SK-N-SH treated with all-trans-retinoic acid at 6 μM for 48 hours (cell line): ENCODE measurements at regions not wholly inside any gene's neighbourhood (a gene's known extent, or its start where the extent isn't known, plus 50 kb on each side); places are given as distances from the start of the nearest gene placed in this dataset.

Source experiments
- ATAC-seq: fragments of 200-7000 bp; cut with Tn5 transposase; 3 replicates; pipeline ENCODE4 v1.9.1; 2020; ENCODE audit warnings: mild to moderate bottlenecking, moderate library complexity
- BACH2 ChIP-seq: fragments of 250-450 bp; sonication (Bioruptor Pico); IDR thresholded peaks from 2 replicates; pipeline ENCODE4 v1.9.0; 2021; ENCODE audit warnings: mild to moderate bottlenecking, borderline replicate concordance
- CREB5 ChIP-seq: fragments of 250-450 bp; sonication (Bioruptor Pico); IDR thresholded peaks from 2 replicates; pipeline ENCODE4 v1.5.1; 2020; ENCODE audit warnings: low read depth, mild to moderate bottlenecking, moderate library complexity
- CSDC2 ChIP-seq: fragments of 250-450 bp; sonication (Bioruptor Pico); IDR thresholded peaks from 2 replicates; pipeline ENCODE4 v1.5.0; 2020; ENCODE audit warnings: mild to moderate bottlenecking, moderate library complexity
- GLIS3 ChIP-seq: fragments of 250-450 bp; sonication (Bioruptor Pico); IDR thresholded peaks from 2 replicates; pipeline ENCODE4 v1.5.0; 2020; ENCODE audit warnings: mild to moderate bottlenecking, moderate library complexity
- ISL1 ChIP-seq: fragments of 250-450 bp; sonication (Bioruptor Pico); IDR thresholded peaks from 2 replicates; pipeline ENCODE4 v2.1.2; 2022; ENCODE audit warnings: mild to moderate bottlenecking, moderate library complexity
- OSR1 ChIP-seq: fragments of 250-450 bp; sonication (Bioruptor Pico); IDR thresholded peaks from 2 replicates; pipeline ENCODE4 v1.8.0; 2022; ENCODE audit warnings: moderate library complexity, mild to moderate bottlenecking, inconsistent platforms
- PPARA ChIP-seq: fragments of 250-450 bp; sonication (Bioruptor Pico); IDR thresholded peaks from 2 replicates; pipeline ENCODE4 v1.5.0; 2020; ENCODE audit warnings: mild to moderate bottlenecking, borderline replicate concordance
- RARB ChIP-seq: fragments of 250-450 bp; sonication (Bioruptor Pico); IDR thresholded peaks from 2 replicates; pipeline ENCODE4 v1.8.0; 2021; ENCODE audit warnings: mild to moderate bottlenecking, moderate library complexity
- TCF4 ChIP-seq: fragments of 250-450 bp; sonication (Bioruptor Pico); IDR thresholded peaks from 2 replicates; pipeline ENCODE4 v1.8.0; 2021; ENCODE audit warnings: mild to moderate bottlenecking, moderate library complexity, borderline replicate concordance
- TOX ChIP-seq: fragments of 250-450 bp; sonication (Bioruptor Pico); IDR thresholded peaks from 2 replicates; pipeline ENCODE4 v1.8.0; 2021; ENCODE audit warnings: mild to moderate bottlenecking, moderate library complexity, borderline replicate concordance
- ZC3H10 ChIP-seq: fragments of 250-450 bp; sonication (Bioruptor Pico); IDR thresholded peaks from 2 replicates; pipeline ENCODE4 v1.5.1; 2021; ENCODE audit warnings: mild to moderate bottlenecking, moderate library complexity
- ZFP3 ChIP-seq: fragments of 250-450 bp; sonication (Bioruptor Pico); IDR thresholded peaks from 2 replicates; pipeline ENCODE4 v1.5.0; 2020; ENCODE audit warnings: mild to moderate bottlenecking, moderate library complexity
- ZFP30 ChIP-seq: fragments of 450-650 bp; formaldehyde crosslinking; IDR thresholded peaks from 2 replicates; pipeline ENCODE4 v1.5.0; 2022; ENCODE audit warnings: mild to moderate bottlenecking, moderate library complexity
- ZNF565 ChIP-seq: fragments of 450-650 bp; formaldehyde crosslinking; conservative IDR thresholded peaks from 2 replicates; pipeline ENCODE4 v1.5.0; 2020; ENCODE audit warnings: low read depth, mild to moderate bottlenecking, moderate library complexity
- ZNF70 ChIP-seq: fragments of 450-650 bp; formaldehyde crosslinking; IDR thresholded peaks from 2 replicates; pipeline ENCODE4 v1.5.0; 2020; ENCODE audit warnings: mild to moderate bottlenecking, moderate library complexity
- TF ChIP-seq, protein P1 (sequence below): fragments of 250-450 bp; sonication (Bioruptor Pico); IDR thresholded peaks from 2 replicates; pipeline ENCODE4 v1.8.0; 2020; ENCODE audit warnings: mild to moderate bottlenecking, moderate library complexity, borderline replicate concordance
- TF ChIP-seq, protein P2 (sequence below): fragments of 250-450 bp; sonication (Bioruptor Pico); IDR thresholded peaks from 2 replicates; pipeline ENCODE4 v1.5.1; 2021; ENCODE audit warnings: mild to moderate bottlenecking, moderate library complexity

GRCh38 chr6:170111141-170111664 is 179.7 kb downstream of the DLL1 start:
- no peak for ATAC-seq
- TF ChIP-seq ZFP3 (CRISPR knock-in tag) (no peak), ZNF70 (CRISPR knock-in tag) (no peak), TOX (no peak), BACH2 (CRISPR knock-in tag) (no peak)

DNA sequence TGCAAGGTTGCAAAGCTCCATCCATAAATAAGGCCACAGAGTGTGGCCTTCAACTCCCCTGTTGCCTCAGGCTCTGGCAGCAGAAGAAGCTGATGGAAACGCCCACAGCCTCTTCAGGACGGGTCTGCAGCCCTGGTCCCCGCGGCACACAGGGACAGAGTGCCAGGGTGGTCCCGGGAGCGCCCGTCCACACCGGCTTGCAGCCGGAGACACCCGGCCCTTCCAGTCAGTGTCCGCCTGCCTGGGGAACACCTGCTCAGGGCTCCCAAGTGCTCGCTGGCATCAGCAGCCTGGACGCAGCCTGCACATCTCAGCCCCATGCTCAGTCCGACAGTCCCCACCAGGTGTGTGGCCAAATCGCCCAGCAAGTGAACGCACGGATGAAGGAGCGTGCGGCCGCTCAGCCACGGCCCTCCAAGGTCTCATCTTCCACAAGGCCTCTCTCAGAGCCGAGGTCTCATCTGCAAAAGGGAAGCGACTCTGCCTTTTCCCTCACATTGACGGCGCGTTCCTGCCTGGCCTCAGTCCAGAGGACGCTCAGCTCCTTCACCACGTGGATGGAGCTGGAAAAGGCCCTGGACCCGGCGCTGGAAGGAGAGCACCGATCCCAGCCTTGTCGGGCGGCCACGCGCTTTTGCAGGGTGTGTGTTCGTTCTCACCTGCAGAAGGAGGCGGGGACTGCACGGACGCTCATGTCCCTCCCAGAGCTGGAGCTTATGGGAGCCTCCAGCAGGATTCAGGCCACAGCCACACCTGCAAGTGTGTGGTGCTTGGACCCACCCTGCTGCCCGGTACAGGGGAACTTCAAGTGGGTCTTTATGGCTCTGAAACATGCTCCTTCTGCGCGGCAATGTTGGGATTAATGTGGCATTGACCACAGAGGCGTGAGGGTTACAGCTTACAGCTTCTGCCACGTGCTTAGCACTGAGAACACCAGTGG is 180.4 kb downstream of the DLL1 start:
- TF ChIP-seq TOX (no peak), TCF4 (CRISPR knock-in tag) (no peak)
- no peak for ATAC-seq

- no peak for ATAC-seq
- TF ChIP-seq OSR1 (CRISPR knock-in tag): no peak
- no peak for TF ChIP-seq ZC3H10 (CRISPR knock-in tag)
- no peak for TF ChIP-seq ISL1 (CRISPR knock-in tag)
- no peak for TF ChIP-seq BACH2 (CRISPR knock-in tag)
- no peak for TF ChIP-seq GLIS3 (CRISPR knock-in tag)
- no peak for TF ChIP-seq ZFP3 (CRISPR knock-in tag)
- no peak for TF ChIP-seq TCF4 (CRISPR knock-in tag)
- no peak for TF ChIP-seq ZFP30 (CRISPR knock-in tag)
- no peak for TF ChIP-seq RARB (CRISPR knock-in tag)
- TF ChIP-seq ZNF70 (CRISPR knock-in tag): no peak
- TF ChIP-seq CREB5 (CRISPR knock-in tag): no peak
- TF ChIP-seq CSDC2: no peak
- TF ChIP-seq, protein P1, sequence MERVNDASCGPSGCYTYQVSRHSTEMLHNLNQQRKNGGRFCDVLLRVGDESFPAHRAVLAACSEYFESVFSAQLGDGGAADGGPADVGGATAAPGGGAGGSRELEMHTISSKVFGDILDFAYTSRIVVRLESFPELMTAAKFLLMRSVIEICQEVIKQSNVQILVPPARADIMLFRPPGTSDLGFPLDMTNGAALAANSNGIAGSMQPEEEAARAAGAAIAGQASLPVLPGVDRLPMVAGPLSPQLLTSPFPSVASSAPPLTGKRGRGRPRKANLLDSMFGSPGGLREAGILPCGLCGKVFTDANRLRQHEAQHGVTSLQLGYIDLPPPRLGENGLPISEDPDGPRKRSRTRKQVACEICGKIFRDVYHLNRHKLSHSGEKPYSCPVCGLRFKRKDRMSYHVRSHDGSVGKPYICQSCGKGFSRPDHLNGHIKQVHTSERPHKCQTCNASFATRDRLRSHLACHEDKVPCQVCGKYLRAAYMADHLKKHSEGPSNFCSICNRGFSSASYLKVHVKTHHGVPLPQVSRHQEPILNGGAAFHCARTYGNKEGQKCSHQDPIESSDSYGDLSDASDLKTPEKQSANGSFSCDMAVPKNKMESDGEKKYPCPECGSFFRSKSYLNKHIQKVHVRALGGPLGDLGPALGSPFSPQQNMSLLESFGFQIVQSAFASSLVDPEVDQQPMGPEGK: no peak
- TF ChIP-seq, protein P2, sequence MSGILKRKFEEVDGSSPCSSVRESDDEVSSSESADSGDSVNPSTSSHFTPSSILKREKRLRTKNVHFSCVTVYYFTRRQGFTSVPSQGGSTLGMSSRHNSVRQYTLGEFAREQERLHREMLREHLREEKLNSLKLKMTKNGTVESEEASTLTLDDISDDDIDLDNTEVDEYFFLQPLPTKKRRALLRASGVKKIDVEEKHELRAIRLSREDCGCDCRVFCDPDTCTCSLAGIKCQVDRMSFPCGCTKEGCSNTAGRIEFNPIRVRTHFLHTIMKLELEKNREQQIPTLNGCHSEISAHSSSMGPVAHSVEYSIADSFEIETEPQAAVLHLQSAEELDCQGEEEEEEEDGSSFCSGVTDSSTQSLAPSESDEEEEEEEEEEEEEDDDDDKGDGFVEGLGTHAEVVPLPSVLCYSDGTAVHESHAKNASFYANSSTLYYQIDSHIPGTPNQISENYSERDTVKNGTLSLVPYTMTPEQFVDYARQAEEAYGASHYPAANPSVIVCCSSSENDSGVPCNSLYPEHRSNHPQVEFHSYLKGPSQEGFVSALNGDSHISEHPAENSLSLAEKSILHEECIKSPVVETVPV (CRISPR knock-in tag): no peak
- TF ChIP-seq PPARA (CRISPR knock-in tag): no peak
- no peak for TF ChIP-seq TOX
Measured at GRCh38 chr6:170108890-170109587, 181.8 kb downstream of the DLL1 start.

DNA sequence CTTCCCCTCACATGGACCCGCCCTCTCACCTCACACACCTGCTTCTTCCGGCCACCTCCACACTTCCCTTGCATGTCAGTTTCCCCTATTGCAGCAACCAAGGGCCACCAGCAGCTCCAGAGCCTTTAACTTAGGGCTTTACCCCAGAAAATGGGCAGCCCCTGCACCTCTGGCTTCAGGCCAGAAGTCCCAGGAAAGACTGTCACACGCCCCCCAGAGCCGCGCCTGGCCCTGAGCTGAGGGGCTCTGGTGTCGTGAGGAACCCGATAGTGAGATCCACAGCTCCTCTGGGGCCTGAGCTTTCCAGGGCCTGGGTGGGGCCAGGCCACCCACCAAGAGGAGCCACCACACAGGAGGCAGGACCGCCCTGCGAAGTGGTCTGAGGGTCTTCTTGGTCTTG is 182.4 kb downstream of the DLL1 start:
- no peak for TF ChIP-seq ZNF565
- ATAC-seq: no peak

- TF ChIP-seq, protein P2 (CRISPR knock-in tag): no peak
- TF ChIP-seq, protein P1: no peak
- TF ChIP-seq ZC3H10 (CRISPR knock-in tag): no peak
- TF ChIP-seq CREB5 (CRISPR knock-in tag): no peak
- TF ChIP-seq TCF4 (CRISPR knock-in tag): no peak
- no peak for TF ChIP-seq OSR1 (CRISPR knock-in tag)
- no peak for TF ChIP-seq TOX
Measured at GRCh38 chr6:170107606-170108222, 183.2 kb downstream of the DLL1 start.

More at GRCh38 chr6:170107606-170108222, 183.2 kb downstream of the DLL1 start:
- no peak for ATAC-seq
